ENCODE measurements at regions not wholly inside any gene's neighbourhood (a gene's known extent, or its start where the extent isn't known, plus 50 kb on each side); places are given as distances from the start of the nearest gene placed in this dataset.

DNA sequence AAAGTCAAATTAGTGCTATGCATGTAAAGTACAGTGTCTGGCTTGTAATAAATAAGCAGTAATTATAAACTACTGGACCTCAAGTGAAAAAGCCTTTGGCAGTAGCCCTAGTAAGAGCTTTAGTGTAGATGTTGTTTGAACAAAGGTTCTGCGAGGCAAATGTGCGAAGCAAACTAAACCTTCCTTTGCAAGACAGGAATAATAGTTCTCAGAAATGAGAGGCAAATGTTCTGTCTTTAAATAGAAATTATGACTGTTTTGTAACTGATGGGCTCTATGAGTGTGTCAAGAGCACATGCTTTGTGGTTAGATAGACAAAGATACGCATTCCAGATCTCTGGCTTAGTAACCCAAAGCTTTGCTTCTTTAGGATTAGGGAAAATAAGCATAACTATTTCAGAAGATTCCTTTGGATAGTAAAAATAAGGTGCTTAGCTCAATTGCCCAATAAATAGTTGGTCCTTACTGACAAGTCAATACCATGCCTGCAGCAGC, 169.2 kb upstream of the CDC14C start (continued):
- TF ChIP-seq EP300 (IDR thresholded peaks at IDR 0.05; ENCODE audit: borderline replicate concordance in 1 of 2, low read depth in 2 of 2, low read length in 2 of 2) = no peak
